Astrocyte (in vitro differentiated cells and primary cell): ENCODE measurements at regions not wholly inside any gene's neighbourhood (a gene's known extent, or its start where the extent isn't known, plus 50 kb on each side); places are given as distances from the start of the nearest gene placed in this dataset.

Experiments
- CTCF ChIP-seq: IDR thresholded peaks from 2 replicates; pipeline ENCODE4 v1.5.1; 2011; ENCODE audit warnings: low read depth, mild to moderate bottlenecking, inconsistent platforms, low read length, moderate library complexity; ENCODE audit not compliant: insufficient read depth
- EZH2 ChIP-seq: IDR thresholded peaks from 2 replicates; pipeline ENCODE4 v1.6.1; 2012; ENCODE audit warnings: mild to moderate bottlenecking, low read length, inconsistent platforms; ENCODE audit not compliant: insufficient read depth

- TF ChIP-seq CTCF = no peak
- no peak for TF ChIP-seq EZH2
Measured at GRCh38 chr21:17930093-17930492, 110.9 kb upstream of the C21orf91 start.
